B cell (primary cell): ENCODE measurements at regions not wholly inside any gene's neighbourhood (a gene's known extent, or its start where the extent isn't known, plus 50 kb on each side); places are given as distances from the start of the nearest gene placed in this dataset.

Source experiments
- ATAC-seq: fragments of 200-7000 bp; cut with Tn5 transposase; one replicate; pipeline ENCODE4 v1.10.0; 2021; ENCODE audit warnings: low read depth, mild to moderate bottlenecking, moderate number of reproducible peaks, moderate library complexity
- CTCF ChIA-PET: fragments of 350-600 bp; sonication (Branson Sonifier 250); formaldehyde crosslinking; loops from one replicate; lab custom pipeline; 2021; ENCODE audit warnings: antibody characterized with exemption, inconsistent platforms; lab: Charles Lee
- POLR2A ChIA-PET: fragments of 350-600 bp; sonication (Branson Sonifier 250); formaldehyde crosslinking; loops from one replicate; lab custom pipeline; 2021; ENCODE audit warnings: antibody characterized with exemption; lab: Charles Lee
- DNase-seq: peaks from one replicate; pipeline ENCODE4 v3.0.0; 2013
- H2AFZ ChIP-seq: 2 replicates; pipeline ENCODE4 v1.6.1; 2012; ENCODE audit warnings: mild to moderate bottlenecking, low read depth, low read length; ENCODE audit not compliant: insufficient read depth, poor library complexity, severe bottlenecking
- H3K27ac ChIP-seq, 2 donors: 1 replicate in 1 of 2; 2 replicates in 1 of 2; pipeline ENCODE4 v1.5.1; 2012 to 2013; ENCODE audit warnings: low read length in 2 of 2, mild to moderate bottlenecking in 2 of 2, moderate library complexity in 1 of 2
- H3K27me3 ChIP-seq, 4 experiments: fragments of 200-600 bp in 1 of 4; sonication (generic) in 1 of 4; replicated peaks in 1 of 4; 1 replicate in 2 of 4; 2 replicates in 2 of 4; pipeline versions ENCODE4 v1.6.1 to v1.7.0; 2013 to 2016; ENCODE audit warnings: low read length in 3 of 4, mild to moderate bottlenecking in 2 of 4, mixed read lengths in 1 of 4, moderate library complexity in 1 of 4; ENCODE audit not compliant: insufficient read depth in 4 of 4, control insufficient read depth in 3 of 4; ENCODE audit errors: control extremely low read depth in 1 of 4
- H3K36me3 ChIP-seq, 2 experiments: replicated peaks in 1 of 2; 1 replicate in 1 of 2; 2 replicates in 1 of 2; pipeline versions ENCODE4 v1.6.1 to v1.7.1; 2013; ENCODE audit warnings: low read length in 1 of 2; ENCODE audit not compliant: insufficient read depth in 2 of 2, control insufficient read depth in 1 of 2; ENCODE audit errors: control extremely low read depth in 1 of 2, extremely low read depth in 1 of 2
- H3K4me1 ChIP-seq, 2 donors: fragments of 200-600 bp in 1 of 2; sonication (generic) in 1 of 2; 1 replicate in 1 of 2; 2 replicates in 1 of 2; pipeline versions ENCODE4 v1.5.1 to v1.6.1; 2013 to 2017; ENCODE audit warnings: low read length in 2 of 2; ENCODE audit not compliant: control insufficient read depth in 2 of 2, insufficient read depth in 2 of 2
- H3K4me2 ChIP-seq: replicated peaks from 2 replicates; pipeline ENCODE3; 2012; ENCODE audit warnings: mild to moderate bottlenecking, low read depth, low read length; ENCODE audit not compliant: poor library complexity, severe bottlenecking
- H3K4me3 ChIP-seq, 5 experiments: fragments of 200-600 bp in 1 of 5; sonication (generic) in 1 of 5; 1 replicate in 3 of 5; 2 replicates in 2 of 5; pipeline versions ENCODE4 v1.5.1 to v1.7.0; 2011 to 2016; ENCODE audit warnings: low read length in 4 of 5, mild to moderate bottlenecking in 4 of 5, low read depth in 2 of 5, control low read depth in 1 of 5, moderate library complexity in 1 of 5; ENCODE audit not compliant: insufficient read depth in 1 of 5; ENCODE audit errors: control extremely low read depth in 1 of 5, extremely low read depth in 1 of 5
- H3K79me2 ChIP-seq: fragments of 200-600 bp; sonication (generic); one replicate; pipeline ENCODE4 v1.6.0; 2016; ENCODE audit warnings: low read length; ENCODE audit not compliant: control insufficient read depth, insufficient read depth
- H3K9ac ChIP-seq: fragments of 200-600 bp; sonication (generic); 2 replicates; pipeline ENCODE4 v1.6.1; 2017; ENCODE audit warnings: mild to moderate bottlenecking, low read length, moderate library complexity
- H3K9me3 ChIP-seq, 3 donors: one replicate each; pipeline versions ENCODE4 v1.6.1 to v1.7.1; 2013; ENCODE audit warnings: low read length in 2 of 3; ENCODE audit not compliant: control insufficient read depth in 2 of 3, insufficient read depth in 1 of 3; ENCODE audit errors: control extremely low read depth in 1 of 3
- H4K20me1 ChIP-seq: 2 replicates; pipeline ENCODE4 v1.6.0; 2012; ENCODE audit warnings: mild to moderate bottlenecking, low read length; ENCODE audit not compliant: insufficient read depth, control insufficient read depth, poor library complexity, severe bottlenecking
- H3K27ac Mint-ChIP-seq: one replicate; pipeline ENCODE4 v1.8.0; 2021; ENCODE audit warnings: mixed read lengths
- H3K27me3 Mint-ChIP-seq: one replicate; pipeline ENCODE4 v1.8.0; 2021; ENCODE audit warnings: mixed read lengths
- H3K4me1 Mint-ChIP-seq: one replicate; pipeline ENCODE4 v1.8.0; 2021; ENCODE audit warnings: mixed read lengths
- H3K4me3 Mint-ChIP-seq: one replicate; pipeline ENCODE4 v1.8.0; 2021; ENCODE audit warnings: mixed read lengths
- H3K9me3 Mint-ChIP-seq: one replicate; pipeline ENCODE4 v1.8.0; 2022; ENCODE audit warnings: mixed read lengths; ENCODE audit not compliant: insufficient read depth
- CTCF ChIP-seq: fragments of 200-600 bp; IDR thresholded peaks from one replicate; pipeline ENCODE4 v1.8.0; 2022; ENCODE audit warnings: antibody characterized with exemption, mild to moderate bottlenecking
- EZH2 ChIP-seq: IDR thresholded peaks from 2 replicates; pipeline ENCODE4 v1.6.1; 2012; ENCODE audit warnings: borderline replicate concordance, low read depth, mild to moderate bottlenecking, moderate library complexity, low read length; ENCODE audit not compliant: insufficient read depth, poor library complexity, severe bottlenecking
- WGBS: methylation state at CpG from one replicate; pipeline ENCODE4 v1.1.5; 2013; ENCODE audit warnings: missing lambda C conversion rate; ENCODE audit not compliant: insufficient coverage; 5-methylcytosine and 5-hydroxymethylcytosine counted together
- intact Hi-C: fragments of 100-400 bp; cut with micrococcal nuclease; formaldehyde crosslinking; loops from one replicate; pipeline ENCODE4 v1.10.0; 2022

DNA sequence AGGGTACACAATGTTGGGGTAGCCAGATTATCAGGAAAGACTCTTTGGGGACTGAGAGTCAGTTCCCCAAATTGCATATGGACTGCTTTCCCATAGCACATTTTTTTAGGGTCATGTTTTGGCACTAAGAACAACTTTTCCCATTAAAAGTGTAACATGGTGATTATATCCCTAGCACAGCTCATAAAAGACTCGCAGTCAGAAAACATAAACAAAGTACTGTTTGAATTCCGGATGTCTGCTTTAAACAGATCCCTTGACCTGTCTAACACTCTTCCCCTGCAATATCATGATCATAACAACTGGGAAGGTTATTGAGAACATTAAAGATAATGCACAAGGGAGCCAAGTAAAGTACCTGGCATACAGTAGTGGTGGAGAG lies 262.2 kb downstream of the ASXL3 start:
- no peaks in the 10 kb centered on the region for H3K27me3 ChIP-seq
- no peak overlapping the region for H3K9ac ChIP-seq
- CTCF ChIA-PET: no interaction called here
- H3K9me3 ChIP-seq: no peaks in the 10 kb centered on the region
- ATAC-seq (no peak), DNase-seq (no peak)
- no peak overlapping the region for H3K27ac ChIP-seq
- no peak overlapping the region for H3K27ac Mint-ChIP-seq
- no peaks in the 10 kb centered on the region for H3K36me3 ChIP-seq
- H3K4me1 ChIP-seq: no peaks in the 10 kb centered on the region
- no peak overlapping the region for H3K4me3 ChIP-seq
- no peak overlapping the region for H3K4me2 ChIP-seq
- H3K9me3 Mint-ChIP-seq: no peaks in the 10 kb centered on the region
- intact Hi-C loops: no loop called here
- TF ChIP-seq EZH2 (no peak), CTCF (no peak)
- H2AFZ ChIP-seq: no peak overlapping the region
- no peaks in the 10 kb centered on the region for H4K20me1 ChIP-seq
- H3K4me3 Mint-ChIP-seq: no peak overlapping the region
- no peaks in the 10 kb centered on the region for H3K79me2 ChIP-seq
- WGBS: no CpG with 5 or more reads among the region's 2 CpGs
- POLR2A ChIA-PET: no interaction called here
- H3K4me1 Mint-ChIP-seq: no peaks in the 10 kb centered on the region
- H3K27me3 Mint-ChIP-seq: no peaks in the 10 kb centered on the region

GRCh38 chr18:33839452-33840211 lies 261.6 kb downstream of the ASXL3 start:
- no peak overlapping the region for H2AFZ ChIP-seq
- H3K27ac ChIP-seq: no peak overlapping the region
- WGBS: no CpG with 5 or more reads among the region's 6 CpGs
- no peaks in the 10 kb centered on the region for H4K20me1 ChIP-seq
- H3K4me1 ChIP-seq: no peaks in the 10 kb centered on the region
- Mint-ChIP-seq H3K4me3 (no peak overlapping the region), H3K27ac (no peak overlapping the region), H3K4me1 (no peaks in the 10 kb centered on the region), H3K9me3 (no peaks in the 10 kb centered on the region), H3K27me3 (no peaks in the 10 kb centered on the region)
- intact Hi-C loops: no loop called here
- H3K79me2 ChIP-seq: no peaks in the 10 kb centered on the region
- no peak overlapping the region for H3K4me2 ChIP-seq
- H3K9me3 ChIP-seq: no peaks in the 10 kb centered on the region
- POLR2A ChIA-PET: no interaction called here
- CTCF ChIA-PET: no interaction called here
- H3K4me3 ChIP-seq: no peak overlapping the region
- DNase-seq (no peak), ATAC-seq (no peak)
- TF ChIP-seq CTCF (no peak), EZH2 (no peak)
- H3K27me3 ChIP-seq: no peaks in the 10 kb centered on the region
- no peaks in the 10 kb centered on the region for H3K36me3 ChIP-seq
- H3K9ac ChIP-seq: no peak overlapping the region
